ENCODE measurements at regions not wholly inside any gene's neighbourhood (a gene's known extent, or its start where the extent isn't known, plus 50 kb on each side); places are given as distances from the start of the nearest gene placed in this dataset.

- TF ChIP-seq CTCF (IDR thresholded peaks at IDR 0.05) (no peak), POLR2A (IDR thresholded peaks at IDR 0.05) (no peak), POLR2AphosphoS5 (IDR thresholded peaks at IDR 0.05; ENCODE audit: insufficient read depth in 1 of 2, low read depth in 1 of 2) (no peak)
These were observed 79.1 kb upstream of the RAPGEF2 start for GRCh38 chr4:159023741-159024140.

Measured in vagina (tissue), 2 donors.